Astrocyte (in vitro differentiated cells and primary cell): ENCODE measurements at regions not wholly inside any gene's neighbourhood (a gene's known extent, or its start where the extent isn't known, plus 50 kb on each side); places are given as distances from the start of the nearest gene placed in this dataset.

Experiments used
- EZH2 ChIP-seq: IDR thresholded peaks from 2 replicates; pipeline ENCODE4 v1.6.1; 2012; ENCODE audit warnings: mild to moderate bottlenecking, low read length, inconsistent platforms; ENCODE audit not compliant: insufficient read depth
- TF ChIP-seq, protein P1 (sequence below): IDR thresholded peaks from 2 replicates; pipeline ENCODE4 v1.5.1; 2011; ENCODE audit warnings: low read depth, mild to moderate bottlenecking, inconsistent platforms, low read length, moderate library complexity; ENCODE audit not compliant: insufficient read depth

DNA sequence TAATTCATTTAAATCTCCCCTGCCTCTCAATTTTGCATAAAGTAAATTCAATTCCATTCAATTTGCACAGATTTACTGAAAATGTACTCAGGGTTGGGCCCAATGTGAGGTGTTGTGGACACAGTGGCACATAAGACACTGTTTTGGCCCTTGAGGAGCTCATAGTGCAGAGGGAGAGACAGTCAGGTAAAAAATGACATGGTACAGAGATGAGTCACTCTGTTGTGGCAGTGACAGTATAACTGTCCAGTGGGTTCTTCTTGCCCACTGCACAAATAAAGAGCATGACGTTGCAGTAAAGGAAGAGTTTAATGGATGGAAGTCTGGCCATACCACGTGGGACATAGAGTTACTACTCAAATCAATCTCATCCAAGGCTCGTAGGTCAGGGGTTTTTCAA, 400.3 kb upstream of the TRIB2 start:
- TF ChIP-seq, protein P1, sequence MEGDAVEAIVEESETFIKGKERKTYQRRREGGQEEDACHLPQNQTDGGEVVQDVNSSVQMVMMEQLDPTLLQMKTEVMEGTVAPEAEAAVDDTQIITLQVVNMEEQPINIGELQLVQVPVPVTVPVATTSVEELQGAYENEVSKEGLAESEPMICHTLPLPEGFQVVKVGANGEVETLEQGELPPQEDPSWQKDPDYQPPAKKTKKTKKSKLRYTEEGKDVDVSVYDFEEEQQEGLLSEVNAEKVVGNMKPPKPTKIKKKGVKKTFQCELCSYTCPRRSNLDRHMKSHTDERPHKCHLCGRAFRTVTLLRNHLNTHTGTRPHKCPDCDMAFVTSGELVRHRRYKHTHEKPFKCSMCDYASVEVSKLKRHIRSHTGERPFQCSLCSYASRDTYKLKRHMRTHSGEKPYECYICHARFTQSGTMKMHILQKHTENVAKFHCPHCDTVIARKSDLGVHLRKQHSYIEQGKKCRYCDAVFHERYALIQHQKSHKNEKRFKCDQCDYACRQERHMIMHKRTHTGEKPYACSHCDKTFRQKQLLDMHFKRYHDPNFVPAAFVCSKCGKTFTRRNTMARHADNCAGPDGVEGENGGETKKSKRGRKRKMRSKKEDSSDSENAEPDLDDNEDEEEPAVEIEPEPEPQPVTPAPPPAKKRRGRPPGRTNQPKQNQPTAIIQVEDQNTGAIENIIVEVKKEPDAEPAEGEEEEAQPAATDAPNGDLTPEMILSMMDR: no peak
- no peak for TF ChIP-seq EZH2
